HepG2 (cell line): ENCODE measurements at regions not wholly inside any gene's neighbourhood (a gene's known extent, or its start where the extent isn't known, plus 50 kb on each side); places are given as distances from the start of the nearest gene placed in this dataset.

ENCODE experiments used
- ATAC-seq: fragments of 200-7000 bp; cut with Tn5 transposase; 3 replicates; pipeline ENCODE4 v1.9.1; 2020; ENCODE audit warnings: mild to moderate bottlenecking, moderate library complexity
- BruUV-seq: library from RNA; stranded (reverse); fragments of 400-500 nt; replicated peaks from 2 replicates; lab custom pipeline; 2021; lab: Mats Ljungman, UMichigan
- CTCF ChIA-PET: fragments of 300-600 bp; formaldehyde crosslinking; extraction: SDS; loops from one replicate; lab custom pipeline; 2021; ENCODE audit warnings: low total read pairs, inconsistent platforms, low intra/inter-chr PET ratio; lab: Yijun Ruan, JAX
- POLR2A ChIA-PET: fragments of 350-600 bp; sonication (Branson Sonifier 250); formaldehyde crosslinking; loops from one replicate; lab custom pipeline; 2020; ENCODE audit warnings: antibody characterized with exemption, inconsistent platforms; lab: Yijun Ruan, JAX
- DNase-seq: peaks from one replicate; pipeline ENCODE4 v3.0.0-alpha.2; 2015; ENCODE audit warnings: low spot score
- FAIRE-seq: peaks from 3 replicates; lab custom pipeline; 2011; peaks lifted over from hg19 to GRCh38; lab: Jason Lieb, UNC
- H2AFZ ChIP-seq: one replicate; pipeline ENCODE4 v1.6.1; 2011; ENCODE audit warnings: low read length, inconsistent platforms
- H3K27ac ChIP-seq: fragments of 300-600 bp; 3 replicates; pipeline ENCODE4 v1.8.0; 2011; ENCODE audit warnings: mixed run types, mild to moderate bottlenecking, mixed read lengths, low read length, inconsistent platforms; ENCODE audit not compliant: insufficient read depth; ENCODE audit errors: extremely low read length
- H3K27me3 ChIP-seq, 2 experiments: fragments of 200-600 bp in 1 of 2; 2 replicates in 1 of 2; 3 replicates in 1 of 2; pipeline versions ENCODE4 v1.6.0 to v1.8.0; 2011; ENCODE audit warnings: low read length in 2 of 2, mild to moderate bottlenecking in 2 of 2, moderate library complexity in 2 of 2, inconsistent platforms in 1 of 2; ENCODE audit not compliant: insufficient read depth in 2 of 2, control insufficient read depth in 1 of 2
- H3K36me3 ChIP-seq, 2 experiments: fragments of 200-600 bp in 1 of 2; replicated peaks in 1 of 2; 2 replicates in 1 of 2; 3 replicates in 1 of 2; pipeline versions ENCODE4 v1.5.1 to v1.8.0; 2011; ENCODE audit warnings: low read length in 2 of 2, inconsistent platforms in 1 of 2; ENCODE audit not compliant: insufficient read depth in 2 of 2, control insufficient read depth in 1 of 2
- H3K4me1 ChIP-seq: 2 replicates; pipeline ENCODE4 v1.5.1; 2012; ENCODE audit warnings: low read length, inconsistent platforms; ENCODE audit not compliant: insufficient read depth
- H3K4me2 ChIP-seq: 2 replicates; pipeline ENCODE4 v1.6.0; 2011; ENCODE audit warnings: low read depth, low read length, inconsistent platforms
- H3K4me3 ChIP-seq, 3 experiments: fragments of 200-600 bp in 1 of 3; sonication (generic), shearing (Covaris generic) in 1 of 3; replicated peaks in 1 of 3; 2 replicates each; pipeline ENCODE4 v1.5.1; 2011 to 2016; ENCODE audit warnings: low read length in 3 of 3, inconsistent platforms in 2 of 3, low read depth in 2 of 3, mild to moderate bottlenecking in 2 of 3, control low read depth in 1 of 3, mixed read lengths in 1 of 3; ENCODE audit not compliant: insufficient read depth in 1 of 3
- H3K79me2 ChIP-seq: one replicate; pipeline ENCODE4 v1.6.1; 2011; ENCODE audit warnings: low read length, inconsistent platforms; ENCODE audit not compliant: insufficient read depth
- H3K9ac ChIP-seq: 2 replicates; pipeline ENCODE4 v1.6.0; 2011; ENCODE audit warnings: mild to moderate bottlenecking, low read depth, low read length, inconsistent platforms; ENCODE audit not compliant: insufficient read depth
- H3K9me3 ChIP-seq: 2 replicates; pipeline ENCODE4 v1.5.1; 2012; ENCODE audit warnings: mild to moderate bottlenecking, low read length
- H4K20me1 ChIP-seq: 2 replicates; pipeline ENCODE4 v1.6.0; 2011; ENCODE audit warnings: inconsistent platforms, mild to moderate bottlenecking, low read length, moderate library complexity; ENCODE audit not compliant: insufficient read depth
- MTF1 ChIP-seq: sonication (generic); formaldehyde crosslinking; IDR thresholded peaks from 2 replicates; pipeline ENCODE4 v1.5.0; 2020; ENCODE audit warnings: missing genetic modification reagents
- MXI1 ChIP-seq: IDR thresholded peaks from 3 replicates; pipeline ENCODE4 v1.6.1; 2012; ENCODE audit warnings: low read depth, low read length, inconsistent platforms, borderline replicate concordance
- MZF1 ChIP-seq: sonication (generic); formaldehyde crosslinking; IDR thresholded peaks from 2 replicates; pipeline ENCODE4 v1.8.1; 2023; ENCODE audit warnings: mild to moderate bottlenecking, missing genetic modification reagents, borderline replicate concordance
- NFYB ChIP-seq: sonication (generic); formaldehyde crosslinking; IDR thresholded peaks from 2 replicates; pipeline ENCODE4 v1.4.0; 2020; ENCODE audit warnings: missing genetic modification reagents
- RFX5 ChIP-seq: IDR thresholded peaks from 2 replicates; pipeline ENCODE4 v1.6.1; 2011; ENCODE audit warnings: low read depth, low read length, improper control_type of control experiment
- STAG1 ChIP-seq: sonication (generic); formaldehyde crosslinking; IDR thresholded peaks from 2 replicates; pipeline ENCODE4 v1.4.0; 2020; ENCODE audit warnings: missing genetic modification reagents
- TBX2 ChIP-seq: sonication (generic); formaldehyde crosslinking; IDR thresholded peaks from 2 replicates; pipeline ENCODE4 v1.5.0; 2020; ENCODE audit warnings: missing genetic modification reagents, mild to moderate bottlenecking, borderline replicate concordance
- ZBTB3 ChIP-seq: sonication (generic); formaldehyde crosslinking; IDR thresholded peaks from 2 replicates; pipeline ENCODE4 v1.4.0; 2020; ENCODE audit warnings: low read depth, mild to moderate bottlenecking, moderate library complexity, missing genetic modification reagents, borderline replicate concordance
- ZBTB33 ChIP-seq: sonication (generic); formaldehyde crosslinking; IDR thresholded peaks from 2 replicates; pipeline ENCODE4 v1.4.0; 2020; ENCODE audit warnings: missing genetic modification reagents
- ZNF709 ChIP-seq: sonication (generic); formaldehyde crosslinking; IDR thresholded peaks from 2 replicates; pipeline ENCODE4 v1.5.0; 2020; ENCODE audit warnings: mild to moderate bottlenecking, missing genetic modification reagents
- WGBS: methylation state at CpG from one replicate; pipeline ENCODE4 v1.1.6; 2017; ENCODE audit warnings: low lambda C conversion rate; 5-methylcytosine and 5-hydroxymethylcytosine counted together
- in situ Hi-C: cut with HindIII; loops from 2 replicates; pipeline ENCODE4 v1.10.0; 2017; ENCODE audit warnings: low pct_unique_long_range_greater_than_20kb; ENCODE audit not compliant: extremely low pct_ligation_motif_present
- intact Hi-C: fragments of 100-400 bp; cut with micrococcal nuclease; formaldehyde crosslinking; loops from one replicate; pipeline ENCODE4 v1.10.0; 2022; ENCODE audit not compliant: unreplicated experiment
- TF ChIP-seq, protein P1 (sequence below): sonication (generic); formaldehyde crosslinking; IDR thresholded peaks from 2 replicates; pipeline ENCODE4 v1.8.0; 2022; ENCODE audit warnings: mild to moderate bottlenecking, missing genetic modification reagents
- TF ChIP-seq, protein P2 (sequence below): IDR thresholded peaks from 2 replicates; pipeline ENCODE4 v1.4.0; 2020; ENCODE audit warnings: mild to moderate bottlenecking, missing genetic modification reagents

DNA sequence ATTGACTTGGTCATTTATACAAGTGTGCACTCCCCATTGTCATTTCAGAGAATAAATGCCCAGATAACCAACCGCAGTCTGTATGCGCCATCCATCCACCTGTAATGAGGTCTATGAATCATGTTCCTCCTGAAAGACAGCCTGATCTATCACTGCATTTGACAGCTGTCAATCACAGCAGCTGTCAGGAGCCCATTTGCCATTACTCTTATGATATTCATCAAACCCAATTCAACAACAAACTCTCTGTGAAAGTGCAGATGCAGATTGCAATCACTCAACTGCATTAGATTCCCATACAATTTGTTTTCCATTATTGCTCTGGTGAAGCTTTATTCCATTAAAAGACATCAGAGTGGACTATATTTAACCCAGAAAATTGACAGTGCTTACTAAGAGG lies 586.9 kb upstream of the KIRREL3 start:
- Histone ChIP-seq H2AFZ (no peak overlapping the region), H3K27me3 (no peaks in the 10 kb centered on the region), H3K4me3 (no peak overlapping the region), H3K9ac (no peak overlapping the region), H3K4me1 (no peaks in the 10 kb centered on the region), H3K79me2 (no peaks in the 10 kb centered on the region), H3K9me3 (peaks cover 21% of the 10 kb centered on the region; the same call in 1 of the 2 replicates), H3K4me2 (no peak overlapping the region), H3K36me3 (no peaks in the 10 kb centered on the region), H3K27ac (no peak overlapping the region), H4K20me1 (no peaks in the 10 kb centered on the region)
- 23% methylated on average over 2 of the region's 2 CpGs for WGBS
- ATAC-seq (no peak), DNase-seq (no peak), FAIRE-seq (no peak)
- in situ Hi-C loops: no loop called here
- intact Hi-C loops: no loop called here
- ChIA-PET POLR2A (no interaction called here), CTCF (no interaction called here)
- no TSS peak for BruUV-seq
- TF ChIP-seq STAG1 (CRISPR knock-in tag): no peak
- no peak for TF ChIP-seq ZBTB33

GRCh38 chr11:127576210-127576609 lies 575.6 kb upstream of the KIRREL3 start:
- H3K9ac ChIP-seq: no peak overlapping the region
- FAIRE-seq: no peak
- no peak for ATAC-seq
- H3K4me1 ChIP-seq: no peaks in the 10 kb centered on the region
- no peaks in the 10 kb centered on the region for H3K27me3 ChIP-seq
- no peak overlapping the region for H3K27ac ChIP-seq
- H3K36me3 ChIP-seq: no peaks in the 10 kb centered on the region
- H3K9me3 ChIP-seq: peaks cover 13% of the 10 kb centered on the region
- in situ Hi-C loops (no loop called here), intact Hi-C loops (no loop called here)
- ChIA-PET POLR2A (no interaction called here), CTCF (no interaction called here)
- no peak overlapping the region for H2AFZ ChIP-seq
- no peak overlapping the region for H3K4me2 ChIP-seq
- WGBS: 17% methylated on average over 6 of the region's 7 CpGs
- no peak for DNase-seq
- H4K20me1 ChIP-seq: no peaks in the 10 kb centered on the region
- H3K4me3 ChIP-seq: no peak overlapping the region
- BruUV-seq: no TSS peak
- H3K79me2 ChIP-seq: no peaks in the 10 kb centered on the region
- TF ChIP-seq, protein P1, sequence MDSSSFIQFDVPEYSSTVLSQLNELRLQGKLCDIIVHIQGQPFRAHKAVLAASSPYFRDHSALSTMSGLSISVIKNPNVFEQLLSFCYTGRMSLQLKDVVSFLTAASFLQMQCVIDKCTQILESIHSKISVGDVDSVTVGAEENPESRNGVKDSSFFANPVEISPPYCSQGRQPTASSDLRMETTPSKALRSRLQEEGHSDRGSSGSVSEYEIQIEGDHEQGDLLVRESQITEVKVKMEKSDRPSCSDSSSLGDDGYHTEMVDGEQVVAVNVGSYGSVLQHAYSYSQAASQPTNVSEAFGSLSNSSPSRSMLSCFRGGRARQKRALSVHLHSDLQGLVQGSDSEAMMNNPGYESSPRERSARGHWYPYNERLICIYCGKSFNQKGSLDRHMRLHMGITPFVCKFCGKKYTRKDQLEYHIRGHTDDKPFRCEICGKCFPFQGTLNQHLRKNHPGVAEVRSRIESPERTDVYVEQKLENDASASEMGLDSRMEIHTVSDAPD: no peak
- TF ChIP-seq, protein P2, sequence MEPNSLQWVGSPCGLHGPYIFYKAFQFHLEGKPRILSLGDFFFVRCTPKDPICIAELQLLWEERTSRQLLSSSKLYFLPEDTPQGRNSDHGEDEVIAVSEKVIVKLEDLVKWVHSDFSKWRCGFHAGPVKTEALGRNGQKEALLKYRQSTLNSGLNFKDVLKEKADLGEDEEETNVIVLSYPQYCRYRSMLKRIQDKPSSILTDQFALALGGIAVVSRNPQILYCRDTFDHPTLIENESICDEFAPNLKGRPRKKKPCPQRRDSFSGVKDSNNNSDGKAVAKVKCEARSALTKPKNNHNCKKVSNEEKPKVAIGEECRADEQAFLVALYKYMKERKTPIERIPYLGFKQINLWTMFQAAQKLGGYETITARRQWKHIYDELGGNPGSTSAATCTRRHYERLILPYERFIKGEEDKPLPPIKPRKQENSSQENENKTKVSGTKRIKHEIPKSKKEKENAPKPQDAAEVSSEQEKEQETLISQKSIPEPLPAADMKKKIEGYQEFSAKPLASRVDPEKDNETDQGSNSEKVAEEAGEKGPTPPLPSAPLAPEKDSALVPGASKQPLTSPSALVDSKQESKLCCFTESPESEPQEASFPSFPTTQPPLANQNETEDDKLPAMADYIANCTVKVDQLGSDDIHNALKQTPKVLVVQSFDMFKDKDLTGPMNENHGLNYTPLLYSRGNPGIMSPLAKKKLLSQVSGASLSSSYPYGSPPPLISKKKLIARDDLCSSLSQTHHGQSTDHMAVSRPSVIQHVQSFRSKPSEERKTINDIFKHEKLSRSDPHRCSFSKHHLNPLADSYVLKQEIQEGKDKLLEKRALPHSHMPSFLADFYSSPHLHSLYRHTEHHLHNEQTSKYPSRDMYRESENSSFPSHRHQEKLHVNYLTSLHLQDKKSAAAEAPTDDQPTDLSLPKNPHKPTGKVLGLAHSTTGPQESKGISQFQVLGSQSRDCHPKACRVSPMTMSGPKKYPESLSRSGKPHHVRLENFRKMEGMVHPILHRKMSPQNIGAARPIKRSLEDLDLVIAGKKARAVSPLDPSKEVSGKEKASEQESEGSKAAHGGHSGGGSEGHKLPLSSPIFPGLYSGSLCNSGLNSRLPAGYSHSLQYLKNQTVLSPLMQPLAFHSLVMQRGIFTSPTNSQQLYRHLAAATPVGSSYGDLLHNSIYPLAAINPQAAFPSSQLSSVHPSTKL (CRISPR knock-in tag): no peak
- TF ChIP-seq TBX2 (CRISPR knock-in tag) (no peak), NFYB (CRISPR knock-in tag) (no peak), MTF1 (CRISPR knock-in tag) (no peak), ZBTB3 (CRISPR knock-in tag) (no peak), ZNF709 (no peak), MZF1 (CRISPR knock-in tag) (no peak), MXI1 (no peak), RFX5 (no peak)
